GM12878 (cell line): ENCODE measurements at regions not wholly inside any gene's neighbourhood (a gene's known extent, or its start where the extent isn't known, plus 50 kb on each side); places are given as distances from the start of the nearest gene placed in this dataset.

Source experiments
- ATAC-seq: fragments of 200-7000 bp; cut with Tn5 transposase; 3 replicates; pipeline ENCODE4 v1.9.1; 2020; ENCODE audit warnings: mild to moderate bottlenecking, moderate library complexity
- BruUV-seq: library from RNA; stranded (reverse); fragments of 400-500 nt; replicated peaks from 2 replicates; lab custom pipeline; 2021; lab: Mats Ljungman, UMichigan
- CTCF ChIA-PET: fragments of 300-600 bp; sonication (Branson Sonifier 250); formaldehyde crosslinking; extraction: SDS; loops from one replicate; lab custom pipeline; 2021; ENCODE audit warnings: inconsistent platforms; lab: Yijun Ruan, JAX
- POLR2A ChIA-PET: fragments of 350-600 bp; formaldehyde crosslinking; extraction: SDS; loops from one replicate; lab custom pipeline; 2021; ENCODE audit warnings: inconsistent platforms; lab: Charles Lee
- RAD21 ChIA-PET: fragments of 300-600 bp; sonication (Branson Sonifier 250); formaldehyde crosslinking; loops from one replicate; lab custom pipeline; 2023; ENCODE audit warnings: antibody characterized with exemption; ENCODE audit not compliant: unreplicated experiment; lab: Charles Lee
- SMC1A ChIA-PET: fragments of 300-600 bp; sonication (Branson Sonifier 250); formaldehyde crosslinking; loops from one replicate; lab custom pipeline; 2023; ENCODE audit not compliant: unreplicated experiment, uncharacterized antibody; lab: Charles Lee
- DNase-seq: peaks from one replicate; pipeline ENCODE4 v3.0.0-alpha.2; 2011; ENCODE audit warnings: low read depth, low spot score
- FAIRE-seq: peaks from 3 replicates; lab custom pipeline; 2011; peaks lifted over from hg19 to GRCh38; lab: Jason Lieb, UNC
- H2AFZ ChIP-seq: 2 replicates; pipeline ENCODE4 v1.6.0; 2011; ENCODE audit warnings: low read depth, low read length, control low read depth; ENCODE audit not compliant: control insufficient read depth
- H3K27ac ChIP-seq: 2 replicates; pipeline ENCODE4 v1.5.1; 2011; ENCODE audit warnings: control low read depth; ENCODE audit not compliant: control insufficient read depth, insufficient read depth
- H3K27me3 ChIP-seq, 2 experiments: replicated peaks in 1 of 2; 2 replicates each; pipeline versions ENCODE4 v1.6.0 to v1.6.1; 2011; ENCODE audit warnings: low read length in 1 of 2; ENCODE audit not compliant: control insufficient read depth in 2 of 2, insufficient read depth in 2 of 2
- H3K36me3 ChIP-seq, 2 experiments: 2 replicates each; pipeline ENCODE4 v1.5.1; 2011; ENCODE audit warnings: low read length in 1 of 2; ENCODE audit not compliant: control insufficient read depth in 2 of 2, insufficient read depth in 2 of 2
- H3K4me1 ChIP-seq: 2 replicates; pipeline ENCODE4 v1.6.1; 2011; ENCODE audit warnings: mild to moderate bottlenecking, low read length, moderate library complexity, mixed read lengths; ENCODE audit not compliant: control insufficient read depth, insufficient read depth
- H3K4me2 ChIP-seq: 2 replicates; pipeline ENCODE4 v1.6.0; 2011; ENCODE audit warnings: control low read depth; ENCODE audit not compliant: control insufficient read depth, insufficient read depth
- H3K4me3 ChIP-seq: fragments of 200-600 bp; sonication (generic); 2 replicates; pipeline ENCODE4 v1.5.1; 2016
- H3K79me2 ChIP-seq: 2 replicates; pipeline ENCODE4 v1.6.0; 2011; ENCODE audit warnings: low read length; ENCODE audit not compliant: control insufficient read depth, insufficient read depth
- H3K9ac ChIP-seq: 2 replicates; pipeline ENCODE4 v1.8.0; 2011; ENCODE audit warnings: low read length, control low read depth, mixed read lengths; ENCODE audit not compliant: control insufficient read depth, insufficient read depth
- H3K9me3 ChIP-seq: replicated peaks from 3 replicates; pipeline ENCODE4 v1.5.1; 2011; ENCODE audit warnings: mild to moderate bottlenecking, low read length; ENCODE audit not compliant: control insufficient read depth, insufficient read depth
- H4K20me1 ChIP-seq: 2 replicates; pipeline ENCODE4 v1.6.0; 2011; ENCODE audit not compliant: control insufficient read depth, insufficient read depth
- ATF3 ChIP-seq: IDR thresholded peaks from 2 replicates; pipeline ENCODE4 v1.6.1; 2011; ENCODE audit warnings: low read depth, mild to moderate bottlenecking, low read length, moderate library complexity, borderline replicate concordance; ENCODE audit errors: extremely low read depth
- BCLAF1 ChIP-seq: fragments of 450-650 bp; IDR thresholded peaks from 2 replicates; pipeline ENCODE4 v1.6.1; 2017; ENCODE audit warnings: antibody characterized with exemption, mild to moderate bottlenecking, moderate library complexity
- CHD1 ChIP-seq: IDR thresholded peaks from 2 replicates; pipeline ENCODE4 v1.6.1; 2012; ENCODE audit warnings: low read depth, low read length, improper control_type of control experiment
- HCFC1 ChIP-seq: fragments of 150-350 bp; IDR thresholded peaks from 2 replicates; pipeline ENCODE4 v1.6.1; 2014; ENCODE audit warnings: low read length
- IRF3 ChIP-seq: fragments of 450-650 bp; IDR thresholded peaks from 2 replicates; pipeline ENCODE4 v1.6.1; 2014; ENCODE audit warnings: mild to moderate bottlenecking
- JUND ChIP-seq: IDR thresholded peaks from 2 replicates; pipeline ENCODE4 v1.6.1; 2012; ENCODE audit warnings: low read depth, mild to moderate bottlenecking, low read length, improper control_type of control experiment, moderate library complexity
- MAX ChIP-seq: IDR thresholded peaks from 2 replicates; pipeline ENCODE4 v1.6.1; 2012; ENCODE audit warnings: low read depth, low read length, improper control_type of control experiment
- MEF2B ChIP-seq: fragments of 450-650 bp; IDR thresholded peaks from 2 replicates; pipeline ENCODE4 v1.6.1; 2018; ENCODE audit warnings: mild to moderate bottlenecking, moderate library complexity; ENCODE audit not compliant: partially characterized antibody, poor library complexity, severe bottlenecking
- MTA3 ChIP-seq: IDR thresholded peaks from 2 replicates; pipeline ENCODE4 v1.6.1; 2012; ENCODE audit warnings: low read length, inconsistent platforms, borderline replicate concordance
- NFIC ChIP-seq: IDR thresholded peaks from 2 replicates; pipeline ENCODE4 v1.6.1; 2012; ENCODE audit warnings: low read depth, mild to moderate bottlenecking, inconsistent platforms, low read length, moderate library complexity
- PML ChIP-seq: IDR thresholded peaks from 2 replicates; pipeline ENCODE4 v1.6.1; 2012; ENCODE audit warnings: low read length, inconsistent platforms
- POLR2AphosphoS2 ChIP-seq: IDR thresholded peaks from 2 replicates; pipeline ENCODE4 v1.6.1; 2011; ENCODE audit warnings: low read depth, mild to moderate bottlenecking, low read length, improper control_type of control experiment, moderate library complexity
- STAT3 ChIP-seq: IDR thresholded peaks from 2 replicates; pipeline ENCODE4 v1.6.1; 2011; ENCODE audit warnings: low read depth, low read length, improper control_type of control experiment
- ZBTB40 ChIP-seq: fragments of 450-650 bp; IDR thresholded peaks from 2 replicates; pipeline ENCODE4 v1.6.1; 2016; ENCODE audit warnings: mild to moderate bottlenecking, moderate library complexity, borderline replicate concordance
- WGBS: methylation state at CpG from one replicate; pipeline ENCODE4 v1.1.6; 2016; ENCODE audit warnings: low lambda C conversion rate; ENCODE audit not compliant: insufficient replicate concordance, insufficient coverage; ENCODE audit errors: missing lambda C conversion rate; 5-methylcytosine and 5-hydroxymethylcytosine counted together
- in situ Hi-C: fragments of 300-500 bp; cut with MboI; formaldehyde crosslinking; loops from 9 replicates; pipeline ENCODE4 v1.14.3; 2018; ENCODE audit warnings: mixed read lengths
- intact Hi-C: fragments of 100-400 bp; cut with micrococcal nuclease; formaldehyde crosslinking; loops from one replicate; pipeline ENCODE4 v1.14.2; 2022; ENCODE audit not compliant: unreplicated experiment

GRCh38 chr2:16589465-16589864 is 76.2 kb downstream of the CYRIA start (continued):
- no peak for TF ChIP-seq ZBTB40

GRCh38 chr2:16588565-16588964 is 77.1 kb downstream of the CYRIA start:
- intact Hi-C loops (no loop called here), in situ Hi-C loops (no loop called here)
- Histone ChIP-seq H3K36me3 (no peaks in the 10 kb centered on the region), H3K79me2 (no peaks in the 10 kb centered on the region), H3K4me2 (no peak overlapping the region), H3K9ac (no peak overlapping the region), H2AFZ (no peak overlapping the region), H3K4me1 (no peaks in the 10 kb centered on the region), H4K20me1 (no peaks in the 10 kb centered on the region), H3K27ac (no peak overlapping the region), H3K27me3 (no peaks in the 10 kb centered on the region), H3K4me3 (no peak overlapping the region), H3K9me3 (no peaks in the 10 kb centered on the region)
- ChIA-PET RAD21 (no interaction called here), SMC1A (interaction anchor here (0.9 to 1.1 kb wide), 2 partner anchors 21 to 25 kb away, joined by 3 read pairs; no protein-coding TSS in a partner anchor), CTCF (interaction anchor here (0.8 kb wide), 2 partner anchors 16 to 169 kb away, joined by 3 to 4 read pairs; no protein-coding TSS in a partner anchor), POLR2A (no interaction called here)
- FAIRE-seq, result no peak
- WGBS, result 10% methylated on average over 3 of the region's 3 CpGs
- no peak for ATAC-seq
- no TSS peak for BruUV-seq
- no peak for DNase-seq
- no peak for TF ChIP-seq CHD1
- TF ChIP-seq ATF3, result no peak
- TF ChIP-seq IRF3, result no peak
- TF ChIP-seq HCFC1, result no peak
- no peak for TF ChIP-seq BCLAF1
- TF ChIP-seq STAT3, result no peak
- no peak for TF ChIP-seq MAX
- TF ChIP-seq NFIC, result no peak
- no peak for TF ChIP-seq POLR2AphosphoS2
- no peak for TF ChIP-seq MTA3
- TF ChIP-seq PML, result no peak
- TF ChIP-seq JUND, result no peak
- no peak for TF ChIP-seq MEF2B
